Fibroblast of skin of left biceps (primary cell): ENCODE measurements at regions not wholly inside any gene's neighbourhood (a gene's known extent, or its start where the extent isn't known, plus 50 kb on each side); places are given as distances from the start of the nearest gene placed in this dataset.

Source experiments
- DNase-seq, 2 experiments: peaks; one replicate each; pipeline ENCODE4 v3.0.0-alpha.2; 2013; ENCODE audit warnings: low read depth in 2 of 2

DNA sequence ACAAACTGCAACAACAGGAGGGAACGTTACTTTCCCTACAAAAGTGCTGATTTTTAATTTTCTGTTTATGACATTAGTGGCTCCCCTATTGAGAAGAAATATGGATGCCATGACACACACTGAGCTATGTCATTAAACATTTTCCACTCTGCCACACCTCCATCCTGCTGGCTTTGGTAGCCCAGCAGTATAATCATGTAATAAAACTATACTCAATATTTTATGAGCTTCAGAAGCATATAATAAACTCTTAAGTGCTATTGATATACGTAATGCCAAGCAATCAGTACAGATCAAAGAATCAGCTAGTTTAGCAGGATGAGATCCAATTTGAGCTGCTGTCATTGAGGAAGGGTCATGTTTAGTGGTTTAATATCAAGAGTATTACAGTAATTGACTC is 141.3 kb upstream of the LRRC7 start:
- DNase-seq, result no peak

DNA sequence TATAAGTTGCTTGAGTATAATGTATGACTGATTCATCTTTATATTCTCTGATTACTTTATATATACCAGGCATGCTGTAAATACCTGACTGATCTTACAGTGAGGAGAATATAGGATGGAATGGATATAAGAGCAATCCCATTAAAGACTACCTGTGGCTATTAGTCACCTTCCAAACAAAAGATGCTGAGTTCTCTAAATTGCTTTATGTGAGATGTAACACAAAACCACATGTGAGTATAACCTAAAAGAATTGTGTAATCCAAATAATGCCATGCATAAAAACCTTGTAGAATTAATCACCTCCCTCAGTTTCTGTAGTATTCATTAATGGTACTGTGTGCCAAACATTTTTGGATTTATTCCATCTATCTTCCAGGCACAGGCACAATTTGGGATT is 134.6 kb upstream of the LRRC7 start:
- no peak for DNase-seq

DNA sequence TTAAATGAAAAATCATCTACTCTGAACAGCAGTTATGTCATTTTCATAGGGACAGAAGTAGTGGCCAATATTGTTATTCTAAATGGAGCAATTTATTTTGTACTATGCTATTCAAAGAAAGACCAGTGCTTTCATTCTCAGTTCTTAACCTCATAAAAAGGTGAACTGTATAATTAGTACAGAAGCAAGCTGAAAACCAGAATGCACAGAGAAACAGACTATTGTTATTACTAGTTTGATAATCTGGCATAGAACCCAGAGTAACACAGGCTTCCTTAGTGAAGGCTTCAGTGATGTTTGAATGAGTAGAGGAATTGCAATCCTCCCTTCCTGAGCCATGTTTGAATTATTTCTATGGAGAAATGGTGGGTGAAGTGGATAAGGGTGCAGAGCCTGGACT is 131.6 kb upstream of the LRRC7 start:
- no peak for DNase-seq

DNA sequence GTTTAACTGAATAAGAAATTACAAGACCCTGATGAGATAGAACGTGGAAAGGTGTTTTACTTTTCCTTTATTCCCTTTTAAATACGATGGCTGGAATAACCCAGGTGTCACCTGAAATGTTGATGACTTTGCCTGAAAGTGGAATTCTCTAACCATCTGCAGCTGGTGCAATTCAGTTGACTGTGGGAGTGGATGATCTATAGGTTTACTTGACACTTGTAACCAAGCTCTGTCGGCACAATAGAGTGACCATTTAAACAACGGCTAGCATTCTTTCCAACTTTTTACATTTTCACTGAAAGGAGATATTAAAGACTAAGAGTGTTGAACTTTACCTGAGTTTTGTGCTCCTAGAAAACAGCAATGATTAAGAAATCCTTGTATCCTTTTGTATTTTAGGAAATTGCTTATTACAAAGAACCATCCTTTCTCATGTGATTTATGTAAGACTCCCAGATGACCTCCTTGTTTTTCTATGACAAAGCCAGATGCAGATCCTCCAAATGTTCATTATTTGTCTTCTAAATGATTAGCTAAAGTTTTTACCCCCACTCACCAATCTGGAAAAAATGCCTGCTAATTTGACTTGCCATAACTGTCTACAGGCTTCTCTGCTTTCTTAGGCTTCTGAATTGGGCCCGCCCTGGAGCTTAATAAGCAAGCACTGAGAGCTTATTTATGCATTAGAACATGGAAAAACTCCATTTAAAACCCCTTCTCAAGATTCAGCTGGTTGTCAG is 129.5 kb upstream of the LRRC7 start:
- DNase-seq, result no peak

DNA sequence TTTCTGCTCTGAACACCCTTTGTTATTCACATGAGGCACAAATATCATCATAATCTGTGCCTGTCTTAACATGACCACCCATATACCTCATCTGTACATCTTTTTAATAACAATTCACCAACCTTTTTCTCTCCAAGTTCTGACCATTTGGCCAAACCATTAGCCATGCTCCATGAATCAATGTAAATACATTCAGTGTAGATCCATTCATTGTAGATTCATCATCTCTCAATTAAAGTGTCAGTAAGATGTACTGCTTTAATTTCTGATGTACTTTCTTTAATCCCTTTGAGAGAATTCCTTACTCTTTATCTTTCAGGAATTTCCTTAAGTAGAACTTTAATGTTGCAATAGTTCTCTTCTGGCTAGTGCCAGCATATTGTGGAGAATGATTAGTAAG is 126.2 kb upstream of the LRRC7 start:
- DNase-seq, result no peak

DNA sequence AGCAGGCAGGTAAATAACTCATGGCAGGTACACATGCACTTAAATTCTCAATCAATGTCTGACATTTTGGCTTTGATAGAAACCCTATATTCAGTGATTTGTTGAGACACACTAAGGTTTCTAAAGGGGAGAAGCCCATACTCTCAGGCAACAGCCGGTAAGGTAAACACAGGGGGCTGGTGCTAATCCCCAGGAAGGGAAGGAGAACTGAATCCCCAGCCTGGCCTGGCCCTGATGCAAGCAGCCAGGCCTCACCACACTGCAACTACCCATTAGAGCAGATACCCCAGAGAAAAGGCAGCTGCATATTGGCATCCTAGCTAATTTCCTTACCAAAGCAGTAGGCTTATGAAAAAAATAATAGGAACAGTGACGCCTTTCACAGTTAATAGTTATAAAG is 116.5 kb upstream of the LRRC7 start:
- DNase-seq, result no peak

DNA sequence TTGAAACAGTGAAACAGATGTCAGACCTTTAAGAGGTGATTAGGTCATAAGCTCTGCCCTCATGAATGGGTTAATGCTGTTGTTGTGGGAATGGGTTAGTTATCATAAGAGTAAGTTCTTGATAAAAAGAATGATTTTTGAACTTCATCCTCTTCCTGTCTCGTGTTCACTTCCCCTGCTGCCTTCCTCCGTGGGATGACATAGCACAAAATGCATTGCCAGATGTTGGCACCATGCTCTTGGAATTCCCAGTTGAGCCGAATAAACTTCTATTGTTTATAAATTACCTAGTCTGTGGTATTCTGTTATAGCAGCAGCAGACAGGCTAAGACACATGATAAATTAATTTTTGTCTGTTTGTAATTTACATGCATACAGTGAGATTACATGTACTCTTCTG is 112.0 kb upstream of the LRRC7 start:
- DNase-seq, result no peak

DNA sequence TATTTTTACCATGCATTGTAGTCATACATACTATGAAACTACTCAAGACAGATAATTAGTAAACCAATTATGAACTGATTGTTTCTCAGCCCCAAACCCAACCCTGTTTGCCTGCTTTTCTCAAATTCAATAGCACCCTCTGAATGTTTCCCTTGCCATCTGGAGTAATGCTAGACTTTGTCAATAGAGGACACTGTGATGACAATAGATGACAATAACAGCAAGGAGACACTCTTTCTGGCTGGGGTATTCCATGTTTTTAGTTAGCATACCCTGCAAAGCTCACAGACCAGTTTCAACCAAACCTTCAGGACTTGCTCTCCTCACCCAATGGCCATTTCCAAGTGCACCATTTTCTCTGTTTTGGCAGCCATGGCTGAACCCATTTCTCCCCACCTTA is 108.5 kb upstream of the LRRC7 start:
- DNase-seq, result no peak

DNA sequence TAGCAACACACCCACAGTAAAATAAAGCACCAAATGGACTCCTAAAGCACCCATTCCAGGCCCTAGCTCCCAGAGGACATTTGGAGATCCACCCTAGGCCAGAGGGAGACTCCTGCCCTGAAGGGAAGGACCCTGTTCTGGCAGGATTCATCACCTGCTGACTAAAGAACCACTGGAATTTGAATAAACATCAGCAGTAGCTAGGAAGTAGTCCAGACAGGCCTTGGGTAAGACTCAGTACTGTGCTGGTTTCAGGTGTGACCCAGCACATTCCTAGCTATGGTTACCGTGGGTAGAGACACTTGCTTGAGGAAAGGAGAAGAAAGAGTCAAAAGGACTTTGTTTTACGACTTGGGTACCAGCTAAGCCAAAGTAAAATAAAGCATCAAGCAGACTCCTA is 92.7 kb upstream of the LRRC7 start:
- DNase-seq, result no peak

DNA sequence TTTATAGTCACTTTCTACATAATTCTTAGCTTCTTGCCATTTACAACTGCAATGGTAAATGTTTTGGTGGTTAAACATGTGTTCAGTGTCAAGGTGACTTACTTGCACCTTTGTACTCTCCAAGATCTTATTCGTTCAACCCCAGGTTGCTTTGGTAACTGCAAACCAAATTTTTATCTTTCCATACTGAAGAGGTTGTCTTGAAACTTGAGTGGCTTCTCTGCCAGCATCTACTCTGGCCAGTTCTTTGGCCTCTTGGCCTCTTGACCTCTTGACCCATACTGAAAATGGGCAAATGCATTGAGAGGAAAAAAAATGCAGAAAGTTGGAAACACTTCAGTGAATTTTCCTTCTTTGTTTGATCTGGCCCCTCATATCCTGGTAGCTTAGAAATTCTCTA is 88.0 kb upstream of the LRRC7 start:
- DNase-seq, result no peak

DNA sequence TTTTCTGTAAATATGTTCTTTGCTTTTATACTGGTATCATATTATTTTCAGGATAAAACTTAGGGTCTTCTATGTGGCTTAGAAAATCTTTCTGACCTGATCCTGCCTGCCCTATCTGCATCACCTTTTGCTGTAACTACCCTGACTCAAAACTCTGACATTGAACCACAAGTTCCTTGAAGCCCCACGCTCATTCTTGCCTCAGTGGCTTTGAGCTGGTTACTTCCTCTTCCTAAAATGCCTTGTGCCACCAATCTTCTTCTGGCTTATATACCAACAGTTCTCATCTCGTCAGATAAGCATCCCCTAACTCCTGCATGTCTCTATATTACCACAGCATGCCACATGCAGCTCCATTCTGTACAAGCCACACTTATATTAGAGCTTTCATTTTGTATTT is 84.5 kb upstream of the LRRC7 start:
- DNase-seq, result no peak

DNA sequence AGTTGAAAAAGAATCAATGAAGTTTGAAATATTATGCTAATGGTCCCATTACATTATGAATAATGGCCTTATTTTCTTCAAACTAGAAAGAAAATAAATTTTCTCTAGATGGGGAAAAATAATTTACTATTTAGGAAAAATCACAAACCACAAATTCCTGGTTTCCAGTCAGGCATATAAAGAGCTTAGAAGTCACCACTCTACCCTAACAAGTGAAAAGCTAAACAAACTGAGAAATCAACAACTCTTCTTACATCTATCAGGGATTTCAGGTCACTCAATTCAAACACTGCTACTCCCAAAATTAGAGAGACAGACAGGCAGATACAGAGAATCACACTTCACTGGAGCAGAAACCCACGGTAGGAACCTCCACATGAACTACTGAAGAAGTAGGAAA is 82.1 kb upstream of the LRRC7 start:
- no peak for DNase-seq

DNA sequence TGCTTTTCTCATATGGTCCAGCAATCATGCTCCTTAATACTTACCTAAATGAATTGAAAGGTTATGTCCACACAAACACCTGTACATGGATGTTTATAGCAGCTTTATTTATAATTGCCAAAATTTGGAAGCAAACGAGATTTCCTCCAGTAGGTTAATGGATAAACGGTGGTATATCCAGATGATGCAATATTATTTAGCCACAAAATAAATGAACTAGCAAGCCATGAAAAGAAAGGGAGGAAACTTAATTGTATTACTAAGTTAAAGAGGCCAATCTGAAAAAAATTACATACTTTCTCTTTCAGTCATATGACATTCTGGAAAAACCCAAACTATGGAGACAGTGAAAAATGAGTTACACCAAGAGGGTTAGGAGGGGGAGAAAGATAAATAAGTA is 76.3 kb upstream of the LRRC7 start:
- DNase-seq, result no peak

DNA sequence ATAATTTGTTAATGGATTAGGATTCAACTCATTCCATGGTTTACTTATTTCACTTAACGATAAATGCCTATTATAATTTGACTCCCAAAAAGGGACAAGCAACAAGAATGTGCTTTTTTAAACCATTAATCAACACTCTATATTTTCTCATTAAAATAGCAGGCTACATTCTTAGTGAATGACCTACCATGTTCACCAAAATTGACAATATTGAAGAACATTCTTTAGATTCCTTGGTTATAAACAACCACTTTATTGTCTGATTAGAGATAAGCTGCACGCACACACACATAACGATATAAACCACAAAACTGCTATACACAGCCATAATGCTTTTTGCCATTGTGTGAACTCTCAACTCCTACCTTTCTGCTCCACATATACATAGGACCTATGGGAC is 75.4 kb upstream of the LRRC7 start:
- peak in 1 of 2 experiments; percentile 15 for DNase-seq

DNA sequence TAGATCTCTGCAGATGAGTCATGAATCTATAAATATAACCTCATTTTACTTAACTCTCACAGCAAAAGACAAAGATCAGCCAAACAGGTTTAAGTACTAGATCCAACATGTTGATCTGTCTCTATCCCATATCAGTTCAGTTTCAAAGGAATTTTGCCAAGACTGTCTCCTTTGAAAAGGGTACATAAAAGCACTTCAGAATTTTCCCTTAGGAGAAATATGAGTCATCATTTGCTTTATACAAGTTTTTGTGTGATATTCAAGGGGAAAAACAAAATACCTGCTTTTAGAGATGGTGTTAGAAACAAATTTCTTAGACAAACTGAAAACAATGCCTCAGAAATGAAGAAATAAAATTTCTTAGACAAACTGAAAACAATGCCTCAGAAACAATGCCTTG is 73.5 kb upstream of the LRRC7 start:
- DNase-seq, result no peak

DNA sequence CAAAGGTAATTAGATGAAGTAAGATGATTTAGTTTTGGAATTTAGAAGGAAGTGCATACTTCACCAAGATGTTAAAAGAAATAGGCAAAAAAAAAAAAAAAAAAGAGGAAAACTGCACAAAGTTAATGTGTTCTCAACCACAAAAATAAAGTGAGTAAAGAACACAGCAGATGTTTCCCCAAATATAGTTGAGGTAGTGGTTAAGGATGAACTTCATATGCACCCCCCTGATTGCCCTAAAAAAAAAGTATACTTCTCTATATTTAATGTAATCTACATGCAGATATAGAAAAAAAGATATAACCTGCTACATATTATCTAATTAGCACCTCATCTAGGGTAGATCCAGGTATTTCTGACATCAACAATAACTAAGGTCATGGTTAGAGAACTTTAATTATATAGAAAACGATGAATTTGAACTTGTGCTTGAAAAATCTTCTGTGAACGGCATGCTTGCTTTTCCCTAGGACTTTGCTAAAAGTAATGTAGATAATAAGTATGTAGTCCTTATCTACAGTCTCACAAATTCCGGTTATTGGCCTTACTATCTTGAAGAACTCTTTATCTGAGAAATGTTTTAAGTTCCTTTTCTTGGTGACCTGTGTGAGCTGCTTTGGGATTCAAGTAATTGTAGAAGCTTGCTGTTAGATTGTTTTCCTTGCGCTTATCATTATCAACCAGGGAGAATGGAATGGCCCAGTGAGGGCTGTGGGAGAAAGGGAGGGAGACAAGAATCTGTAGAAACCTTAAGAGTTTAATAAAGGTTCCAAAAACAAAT is 70.1 kb upstream of the LRRC7 start:
- no peak for DNase-seq

DNA sequence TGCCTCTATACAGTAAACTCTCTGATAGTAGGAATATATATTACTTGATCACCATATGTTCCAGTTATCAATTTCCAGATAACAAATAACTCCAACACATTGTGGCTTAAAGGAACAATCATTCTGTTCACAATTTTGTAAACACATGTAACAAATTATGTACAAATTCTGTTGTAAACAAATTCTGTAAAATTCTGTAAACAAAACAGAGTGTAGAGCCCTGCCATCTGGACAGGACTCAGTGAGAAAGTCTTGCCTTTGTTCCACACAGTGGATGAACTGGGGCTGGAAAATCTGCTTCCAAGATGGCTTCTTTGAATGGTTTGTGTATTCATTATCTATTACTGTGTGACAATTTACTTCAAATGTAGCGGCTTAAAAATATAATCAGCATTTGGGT is 69.0 kb upstream of the LRRC7 start:
- DNase-seq, result no peak

DNA sequence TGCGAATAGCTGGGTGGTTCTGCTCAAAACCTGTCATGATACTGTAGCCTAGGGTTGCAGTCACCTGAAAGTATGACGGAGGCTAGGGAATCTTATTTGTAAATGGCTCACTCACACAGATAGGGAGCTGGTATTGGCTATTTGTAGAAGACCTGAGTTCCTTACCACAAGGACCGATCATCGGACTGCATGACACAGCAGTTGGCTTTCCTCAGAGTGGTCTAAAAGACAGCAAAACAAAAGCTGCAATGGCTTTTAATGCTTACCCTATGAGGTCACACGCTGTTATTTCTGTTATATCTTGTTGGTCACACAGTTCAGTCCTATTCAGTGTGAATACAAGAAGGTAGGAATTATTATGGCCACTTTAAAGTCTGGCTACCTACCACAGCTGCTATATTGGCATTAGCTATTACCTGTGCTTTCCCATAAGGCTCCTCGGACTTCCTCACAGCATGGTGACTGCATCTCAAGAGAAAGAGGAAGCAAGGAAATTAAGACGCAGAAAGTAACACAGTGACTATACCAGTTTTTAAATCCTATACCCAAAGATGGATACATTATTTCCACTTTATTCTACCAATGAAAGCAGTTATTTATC is 68.4 kb upstream of the LRRC7 start:
- no peak for DNase-seq

DNA sequence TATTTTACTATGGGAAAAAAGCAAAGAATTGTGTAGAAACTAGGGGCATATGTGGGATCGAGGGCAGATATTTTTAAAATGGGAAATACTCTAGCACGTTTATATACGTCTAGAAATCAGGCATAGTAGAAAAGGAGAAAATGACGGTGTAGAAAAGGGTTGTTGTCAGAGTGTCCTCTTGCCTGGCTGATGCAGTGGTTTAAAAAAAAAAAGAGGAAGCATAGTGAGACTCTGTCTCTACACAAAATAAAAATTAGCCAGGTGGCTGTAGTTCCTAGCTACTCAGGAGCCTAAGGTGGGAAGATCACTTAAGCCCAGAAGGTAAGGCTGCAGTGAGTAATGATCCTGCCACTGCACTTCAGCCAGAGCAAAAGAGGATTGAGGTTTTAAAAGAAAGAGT is 64.7 kb upstream of the LRRC7 start:
- no peak for DNase-seq

DNA sequence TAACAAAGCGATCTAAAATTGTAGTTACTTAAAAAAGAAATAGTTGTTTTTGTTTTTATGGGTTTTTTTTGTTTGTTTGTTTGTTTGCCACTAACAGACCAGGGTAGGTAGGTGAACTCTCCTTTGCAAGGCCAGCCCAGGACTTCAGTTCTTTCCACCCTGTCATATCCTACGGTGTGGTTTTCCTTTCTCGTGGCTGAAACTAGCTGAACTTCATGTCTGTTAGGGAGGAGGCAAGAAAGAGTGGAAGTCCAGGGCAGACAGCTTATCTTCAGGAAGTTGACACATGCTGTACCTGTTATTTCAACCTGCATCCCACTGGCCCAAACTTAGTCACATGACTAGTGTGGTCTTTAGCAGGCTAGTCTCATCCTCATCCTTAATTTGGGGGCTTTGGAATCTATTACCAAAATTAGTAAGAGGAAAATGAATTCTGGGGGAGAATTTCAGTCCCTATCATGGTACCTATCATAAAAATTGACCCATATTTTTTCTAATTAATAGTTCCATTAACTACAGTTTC is 62.9 kb upstream of the LRRC7 start:
- DNase-seq, result no peak

DNA sequence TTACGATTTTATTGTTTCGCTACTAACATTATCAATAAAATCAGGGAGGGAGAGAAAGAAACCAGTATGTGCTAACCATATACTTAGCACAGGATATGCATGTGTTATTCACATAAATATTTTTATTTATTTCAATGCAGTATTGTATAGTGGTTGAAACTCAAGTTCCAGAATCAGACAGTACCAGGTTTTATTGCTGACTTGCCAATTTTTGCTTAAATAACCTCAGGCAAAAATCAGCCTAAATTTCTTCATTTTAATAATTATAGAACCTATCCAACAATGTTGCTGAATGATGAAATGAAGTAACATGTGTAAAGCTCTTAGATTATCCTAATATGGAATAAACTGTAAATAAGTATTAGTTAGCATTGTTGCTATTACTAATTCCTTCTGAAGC is 61.4 kb upstream of the LRRC7 start:
- DNase-seq, result no peak

DNA sequence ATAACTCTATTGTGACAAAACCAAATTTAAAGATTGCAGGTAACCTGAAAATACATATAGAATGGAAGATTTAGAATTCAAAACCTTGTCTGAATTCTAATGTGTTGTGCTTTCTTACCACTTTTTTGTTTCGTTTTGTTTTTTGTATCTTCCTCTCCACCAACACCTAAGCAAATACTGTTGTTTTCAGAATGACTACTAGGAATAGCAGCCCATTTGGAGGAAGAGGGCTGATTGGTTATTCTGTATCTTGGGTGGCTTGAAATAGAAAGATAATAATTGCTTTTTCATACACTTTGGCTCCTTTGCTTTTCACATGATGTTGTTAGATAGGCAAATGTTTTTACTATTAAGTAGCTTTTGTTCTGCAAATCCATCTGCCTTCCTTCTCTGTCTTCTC is 61.0 kb upstream of the LRRC7 start:
- no peak for DNase-seq

DNA sequence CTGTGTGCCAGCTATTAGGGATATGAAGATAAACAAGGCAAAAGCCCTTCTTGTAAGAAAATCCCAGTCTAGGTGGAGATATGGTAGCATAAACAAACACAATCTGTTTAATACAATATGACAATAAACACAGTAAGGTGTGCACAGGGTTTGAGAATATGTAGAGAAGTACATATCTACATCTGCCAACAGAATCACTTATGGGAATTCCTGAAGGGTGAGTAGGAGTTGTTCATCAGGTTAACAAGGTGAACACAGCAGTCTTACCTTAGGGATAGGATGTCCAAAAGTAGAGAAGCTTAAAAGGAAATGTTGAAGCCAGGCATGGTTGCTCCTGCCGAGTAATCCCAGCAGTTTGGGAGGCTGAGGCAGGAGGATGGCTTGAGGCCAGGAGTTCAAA is 57.7 kb upstream of the LRRC7 start:
- DNase-seq, result no peak
